HG02970 (cell line): ENCODE measurements at regions not wholly inside any gene's neighbourhood (a gene's known extent, or its start where the extent isn't known, plus 50 kb on each side); places are given as distances from the start of the nearest gene placed in this dataset.

Source experiments
- ATAC-seq: cut with Tn5 transposase; IDR thresholded peaks from one replicate; pipeline ENCODE4 v1.9.1; 2021; ENCODE audit warnings: mild to moderate bottlenecking, moderate library complexity, moderate number of reproducible peaks; ENCODE audit not compliant: unreplicated experiment, low FRiP score

GRCh38 chr14:38134416-38135030 lies 73.2 kb upstream of the SSTR1 start:
- ATAC-seq = no peak

- ATAC-seq = no peak
Measured at GRCh38 chr14:38135106-38135867, 72.4 kb upstream of the SSTR1 start.

- no peak for ATAC-seq
Measured at GRCh38 chr14:38137005-38137404, 70.7 kb upstream of the SSTR1 start.

GRCh38 chr14:38138473-38139138 lies 69.1 kb upstream of the SSTR1 start:
- no peak for ATAC-seq

- ATAC-seq = no peak
Measured at GRCh38 chr14:38139926-38140325, 67.8 kb upstream of the SSTR1 start.

- no peak for ATAC-seq
Measured at GRCh38 chr14:38143170-38143569, 64.5 kb upstream of the SSTR1 start.

- ATAC-seq = no peak
Measured at GRCh38 chr14:38143659-38144505, 63.8 kb upstream of the SSTR1 start.

- ATAC-seq = no peak
Measured at GRCh38 chr14:38145142-38145541, 62.6 kb upstream of the SSTR1 start.

GRCh38 chr14:38150075-38150474 lies 57.6 kb upstream of the SSTR1 start:
- ATAC-seq = no peak
